B cell (primary cell): ENCODE measurements at regions not wholly inside any gene's neighbourhood (a gene's known extent, or its start where the extent isn't known, plus 50 kb on each side); places are given as distances from the start of the nearest gene placed in this dataset.

Experiments used
- ATAC-seq: fragments of 200-7000 bp; cut with Tn5 transposase; one replicate; pipeline ENCODE4 v1.10.0; 2021; ENCODE audit warnings: low read depth, mild to moderate bottlenecking, moderate number of reproducible peaks, moderate library complexity
- CTCF ChIA-PET: fragments of 350-600 bp; sonication (Branson Sonifier 250); formaldehyde crosslinking; loops from one replicate; lab custom pipeline; 2021; ENCODE audit warnings: antibody characterized with exemption, inconsistent platforms; lab: Charles Lee
- POLR2A ChIA-PET: fragments of 350-600 bp; sonication (Branson Sonifier 250); formaldehyde crosslinking; loops from one replicate; lab custom pipeline; 2021; ENCODE audit warnings: antibody characterized with exemption; lab: Charles Lee
- DNase-seq: peaks from one replicate; pipeline ENCODE4 v3.0.0; 2013
- H2AFZ ChIP-seq: 2 replicates; pipeline ENCODE4 v1.6.1; 2012; ENCODE audit warnings: mild to moderate bottlenecking, low read depth, low read length; ENCODE audit not compliant: insufficient read depth, poor library complexity, severe bottlenecking
- H3K27ac ChIP-seq, 2 donors: 1 replicate in 1 of 2; 2 replicates in 1 of 2; pipeline ENCODE4 v1.5.1; 2012 to 2013; ENCODE audit warnings: low read length in 2 of 2, mild to moderate bottlenecking in 2 of 2, moderate library complexity in 1 of 2
- H3K27me3 ChIP-seq, 4 experiments: fragments of 200-600 bp in 1 of 4; sonication (generic) in 1 of 4; replicated peaks in 1 of 4; 1 replicate in 2 of 4; 2 replicates in 2 of 4; pipeline versions ENCODE4 v1.6.1 to v1.7.0; 2013 to 2016; ENCODE audit warnings: low read length in 3 of 4, mild to moderate bottlenecking in 2 of 4, mixed read lengths in 1 of 4, moderate library complexity in 1 of 4; ENCODE audit not compliant: insufficient read depth in 4 of 4, control insufficient read depth in 3 of 4; ENCODE audit errors: control extremely low read depth in 1 of 4
- H3K36me3 ChIP-seq, 2 experiments: replicated peaks in 1 of 2; 1 replicate in 1 of 2; 2 replicates in 1 of 2; pipeline versions ENCODE4 v1.6.1 to v1.7.1; 2013; ENCODE audit warnings: low read length in 1 of 2; ENCODE audit not compliant: insufficient read depth in 2 of 2, control insufficient read depth in 1 of 2; ENCODE audit errors: control extremely low read depth in 1 of 2, extremely low read depth in 1 of 2
- H3K4me1 ChIP-seq, 2 donors: fragments of 200-600 bp in 1 of 2; sonication (generic) in 1 of 2; 1 replicate in 1 of 2; 2 replicates in 1 of 2; pipeline versions ENCODE4 v1.5.1 to v1.6.1; 2013 to 2017; ENCODE audit warnings: low read length in 2 of 2; ENCODE audit not compliant: control insufficient read depth in 2 of 2, insufficient read depth in 2 of 2
- H3K4me2 ChIP-seq: replicated peaks from 2 replicates; pipeline ENCODE3; 2012; ENCODE audit warnings: mild to moderate bottlenecking, low read depth, low read length; ENCODE audit not compliant: poor library complexity, severe bottlenecking
- H3K4me3 ChIP-seq, 5 experiments: fragments of 200-600 bp in 1 of 5; sonication (generic) in 1 of 5; 1 replicate in 3 of 5; 2 replicates in 2 of 5; pipeline versions ENCODE4 v1.5.1 to v1.7.0; 2011 to 2016; ENCODE audit warnings: low read length in 4 of 5, mild to moderate bottlenecking in 4 of 5, low read depth in 2 of 5, control low read depth in 1 of 5, moderate library complexity in 1 of 5; ENCODE audit not compliant: insufficient read depth in 1 of 5; ENCODE audit errors: control extremely low read depth in 1 of 5, extremely low read depth in 1 of 5
- H3K79me2 ChIP-seq: fragments of 200-600 bp; sonication (generic); one replicate; pipeline ENCODE4 v1.6.0; 2016; ENCODE audit warnings: low read length; ENCODE audit not compliant: control insufficient read depth, insufficient read depth
- H3K9ac ChIP-seq: fragments of 200-600 bp; sonication (generic); 2 replicates; pipeline ENCODE4 v1.6.1; 2017; ENCODE audit warnings: mild to moderate bottlenecking, low read length, moderate library complexity
- H3K9me3 ChIP-seq, 3 donors: one replicate each; pipeline versions ENCODE4 v1.6.1 to v1.7.1; 2013; ENCODE audit warnings: low read length in 2 of 3; ENCODE audit not compliant: control insufficient read depth in 2 of 3, insufficient read depth in 1 of 3; ENCODE audit errors: control extremely low read depth in 1 of 3
- H4K20me1 ChIP-seq: 2 replicates; pipeline ENCODE4 v1.6.0; 2012; ENCODE audit warnings: mild to moderate bottlenecking, low read length; ENCODE audit not compliant: insufficient read depth, control insufficient read depth, poor library complexity, severe bottlenecking
- H3K27ac Mint-ChIP-seq: one replicate; pipeline ENCODE4 v1.8.0; 2021; ENCODE audit warnings: mixed read lengths
- H3K27me3 Mint-ChIP-seq: one replicate; pipeline ENCODE4 v1.8.0; 2021; ENCODE audit warnings: mixed read lengths
- H3K4me1 Mint-ChIP-seq: one replicate; pipeline ENCODE4 v1.8.0; 2021; ENCODE audit warnings: mixed read lengths
- H3K4me3 Mint-ChIP-seq: one replicate; pipeline ENCODE4 v1.8.0; 2021; ENCODE audit warnings: mixed read lengths
- H3K9me3 Mint-ChIP-seq: one replicate; pipeline ENCODE4 v1.8.0; 2022; ENCODE audit warnings: mixed read lengths; ENCODE audit not compliant: insufficient read depth
- CTCF ChIP-seq: fragments of 200-600 bp; IDR thresholded peaks from one replicate; pipeline ENCODE4 v1.8.0; 2022; ENCODE audit warnings: antibody characterized with exemption, mild to moderate bottlenecking
- EZH2 ChIP-seq: IDR thresholded peaks from 2 replicates; pipeline ENCODE4 v1.6.1; 2012; ENCODE audit warnings: borderline replicate concordance, low read depth, mild to moderate bottlenecking, moderate library complexity, low read length; ENCODE audit not compliant: insufficient read depth, poor library complexity, severe bottlenecking
- WGBS: methylation state at CpG from one replicate; pipeline ENCODE4 v1.1.5; 2013; ENCODE audit warnings: missing lambda C conversion rate; ENCODE audit not compliant: insufficient coverage; 5-methylcytosine and 5-hydroxymethylcytosine counted together
- intact Hi-C: fragments of 100-400 bp; cut with micrococcal nuclease; formaldehyde crosslinking; loops from one replicate; pipeline ENCODE4 v1.10.0; 2022

- no peaks in the 10 kb centered on the region for H3K27me3 Mint-ChIP-seq
- Histone ChIP-seq H3K4me2 (no peak overlapping the region), H3K4me1 (no peaks in the 10 kb centered on the region), H3K9ac (no peak overlapping the region), H3K36me3 (no peaks in the 10 kb centered on the region), H3K27ac (no peak overlapping the region), H2AFZ (no peak overlapping the region), H3K4me3 (no peak overlapping the region), H3K9me3 (peaks cover 0 to 19% (median 0%) of the 10 kb centered on the region in 3 donors), H4K20me1 (no peaks in the 10 kb centered on the region), H3K27me3 (no peaks in the 10 kb centered on the region), H3K79me2 (no peaks in the 10 kb centered on the region)
- CTCF ChIA-PET = no interaction called here
- H3K4me1 Mint-ChIP-seq = no peaks in the 10 kb centered on the region
- POLR2A ChIA-PET = no interaction called here
- no peak for TF ChIP-seq CTCF
- TF ChIP-seq EZH2 = no peak
- H3K4me3 Mint-ChIP-seq = no peak overlapping the region
- ATAC-seq (no peak), DNase-seq (no peak)
- 83% methylated on average over 23 of the region's 25 CpGs for WGBS
- H3K9me3 Mint-ChIP-seq = no peaks in the 10 kb centered on the region
- H3K27ac Mint-ChIP-seq = no peak overlapping the region
- intact Hi-C loops = no loop called here
Observed at GRCh38 chr10:130509881-130510689, 373.9 kb downstream of the GLRX3 start.

- Histone ChIP-seq H3K79me2 (no peaks in the 10 kb centered on the region), H3K27ac (no peak overlapping the region), H4K20me1 (no peaks in the 10 kb centered on the region), H3K36me3 (no peaks in the 10 kb centered on the region), H3K9ac (no peak overlapping the region), H2AFZ (no peak overlapping the region), H3K27me3 (no peaks in the 10 kb centered on the region), H3K9me3 (peaks cover 0 to 21% (median 0%) of the 10 kb centered on the region in 3 donors), H3K4me3 (no peak overlapping the region), H3K4me1 (no peaks in the 10 kb centered on the region), H3K4me2 (no peak overlapping the region)
- Mint-ChIP-seq H3K27ac (no peak overlapping the region), H3K9me3 (no peaks in the 10 kb centered on the region), H3K4me1 (no peaks in the 10 kb centered on the region), H3K27me3 (no peaks in the 10 kb centered on the region), H3K4me3 (no peak overlapping the region)
- TF ChIP-seq CTCF (no peak), EZH2 (no peak)
- POLR2A ChIA-PET = no interaction called here
- CTCF ChIA-PET = no interaction called here
- no peak for ATAC-seq
- WGBS = 90% methylated on average over 9 of the region's 9 CpGs
- no peak for DNase-seq
- intact Hi-C loops = no loop called here
Observed at GRCh38 chr10:130510755-130511154, 374.6 kb downstream of the GLRX3 start.
